Neural cell (in vitro differentiated cells): ENCODE measurements at regions not wholly inside any gene's neighbourhood (a gene's known extent, or its start where the extent isn't known, plus 50 kb on each side); places are given as distances from the start of the nearest gene placed in this dataset.

ENCODE experiments used
- H2AFZ ChIP-seq: fragments of 200-600, 300-800 bp; sonication (generic), shearing (Covaris generic); 2 replicates; pipeline ENCODE4 v1.6.0; 2014; ENCODE audit warnings: low read depth, mild to moderate bottlenecking, antibody characterized with exemption, low read length, moderate library complexity
- H3F3A ChIP-seq: fragments of 200-600 bp; shearing (Covaris generic); 2 replicates; pipeline ENCODE4 v1.6.1; 2016; ENCODE audit warnings: mild to moderate bottlenecking, moderate library complexity, mixed read lengths, antibody characterized with exemption, low read length; ENCODE audit not compliant: insufficient read depth, poor library complexity, severe bottlenecking
- H3K27ac ChIP-seq: fragments of 200-600, 300-800 bp; sonication (generic), shearing (Covaris generic); 2 replicates; pipeline ENCODE4 v1.5.1; 2014; ENCODE audit warnings: mild to moderate bottlenecking, low read length, moderate library complexity
- H3K27me3 ChIP-seq: fragments of 300-800, 200-600 bp; sonication (generic), shearing (Covaris generic); 2 replicates; pipeline ENCODE4 v1.6.0; 2014; ENCODE audit warnings: mild to moderate bottlenecking, low read depth, low read length, moderate library complexity; ENCODE audit not compliant: insufficient read depth
- H3K36me3 ChIP-seq: fragments of 300-800, 200-600 bp; sonication (generic), shearing (Covaris generic); 2 replicates; pipeline ENCODE4 v1.5.1; 2014; ENCODE audit warnings: mild to moderate bottlenecking, antibody characterized with exemption, low read length, moderate library complexity; ENCODE audit not compliant: insufficient read depth
- H3K4me2 ChIP-seq: fragments of 300-800, 200-600 bp; sonication (generic), shearing (Covaris generic); 2 replicates; pipeline ENCODE4 v1.6.0; 2014; ENCODE audit warnings: mild to moderate bottlenecking, low read length
- H3K4me3 ChIP-seq: fragments of 300-800, 200-600 bp; sonication (generic), shearing (Covaris generic); 2 replicates; pipeline ENCODE4 v1.5.1; 2014; ENCODE audit warnings: mild to moderate bottlenecking, low read length, moderate library complexity
- H3K79me2 ChIP-seq: fragments of 200-600 bp; shearing (Covaris generic); replicated peaks from 2 replicates; pipeline ENCODE4 v1.6.0; 2014; ENCODE audit warnings: mild to moderate bottlenecking, low read length, moderate library complexity; ENCODE audit not compliant: insufficient read depth
- H3K9ac ChIP-seq: fragments of 300-800, 200-600 bp; sonication (generic), shearing (Covaris generic); 2 replicates; pipeline ENCODE4 v1.6.1; 2016; ENCODE audit warnings: mild to moderate bottlenecking, low read length, mixed read lengths
- H3K9me2 ChIP-seq: fragments of 200-600 bp; shearing (Covaris generic); 2 replicates; pipeline ENCODE4 v1.6.1; 2016; ENCODE audit warnings: mild to moderate bottlenecking, low read length, mixed read lengths; ENCODE audit not compliant: insufficient read depth
- H3K9me3 ChIP-seq: fragments of 200-600, 300-800 bp; sonication (generic), shearing (Covaris generic); 2 replicates; pipeline ENCODE4 v1.6.1; 2016; ENCODE audit warnings: mild to moderate bottlenecking, mixed run types, low read length, moderate library complexity, mixed read lengths
- H4K20me1 ChIP-seq: fragments of 200-600 bp; shearing (Covaris generic); 2 replicates; pipeline ENCODE4 v1.6.1; 2016; ENCODE audit warnings: mild to moderate bottlenecking, mixed run types; ENCODE audit not compliant: insufficient read depth
- EP300 ChIP-seq: fragments of 450-650 bp; conservative IDR thresholded peaks from 2 replicates; pipeline ENCODE4 v1.6.1; 2014; ENCODE audit warnings: antibody characterized with exemption, mild to moderate bottlenecking, moderate library complexity; ENCODE audit not compliant: poor library complexity, severe bottlenecking
- EZH2 ChIP-seq: fragments of 200-600, 300-800 bp; shearing (Covaris generic), sonication (generic); IDR thresholded peaks from 2 replicates; pipeline ENCODE4 v1.6.1; 2014; ENCODE audit warnings: antibody characterized with exemption, low read length, borderline replicate concordance, mild to moderate bottlenecking; ENCODE audit not compliant: insufficient read depth, poor library complexity, severe bottlenecking
- MXI1 ChIP-seq: fragments of 450-650 bp; conservative IDR thresholded peaks from 2 replicates; pipeline ENCODE4 v1.6.1; 2014; ENCODE audit warnings: antibody characterized with exemption, mild to moderate bottlenecking; ENCODE audit not compliant: poor library complexity, severe bottlenecking
- POLR2AphosphoS5 ChIP-seq: IDR thresholded peaks from 2 replicates; pipeline ENCODE4 v1.6.1; 2012
- RAD21 ChIP-seq: fragments of 450-650 bp; conservative IDR thresholded peaks from 2 replicates; pipeline ENCODE4 v1.6.1; 2014; ENCODE audit warnings: antibody characterized with exemption, mild to moderate bottlenecking, moderate library complexity
- REST ChIP-seq: IDR thresholded peaks from 2 replicates; pipeline ENCODE4 v1.6.1; 2012; ENCODE audit warnings: borderline replicate concordance
- SMC3 ChIP-seq: fragments of 450-650 bp; conservative IDR thresholded peaks from 2 replicates; pipeline ENCODE4 v1.6.1; 2014; ENCODE audit warnings: antibody characterized with exemption, mild to moderate bottlenecking, moderate library complexity; ENCODE audit not compliant: poor library complexity
- TAF1 ChIP-seq: IDR thresholded peaks from 2 replicates; pipeline ENCODE4 v1.6.1; 2012; ENCODE audit warnings: low read depth
- TF ChIP-seq, protein P1 (sequence below): fragments of 450-650 bp; IDR thresholded peaks from 2 replicates; pipeline ENCODE4 v1.5.1; 2014; ENCODE audit warnings: antibody characterized with exemption, mild to moderate bottlenecking, moderate library complexity; ENCODE audit not compliant: poor library complexity, severe bottlenecking

DNA sequence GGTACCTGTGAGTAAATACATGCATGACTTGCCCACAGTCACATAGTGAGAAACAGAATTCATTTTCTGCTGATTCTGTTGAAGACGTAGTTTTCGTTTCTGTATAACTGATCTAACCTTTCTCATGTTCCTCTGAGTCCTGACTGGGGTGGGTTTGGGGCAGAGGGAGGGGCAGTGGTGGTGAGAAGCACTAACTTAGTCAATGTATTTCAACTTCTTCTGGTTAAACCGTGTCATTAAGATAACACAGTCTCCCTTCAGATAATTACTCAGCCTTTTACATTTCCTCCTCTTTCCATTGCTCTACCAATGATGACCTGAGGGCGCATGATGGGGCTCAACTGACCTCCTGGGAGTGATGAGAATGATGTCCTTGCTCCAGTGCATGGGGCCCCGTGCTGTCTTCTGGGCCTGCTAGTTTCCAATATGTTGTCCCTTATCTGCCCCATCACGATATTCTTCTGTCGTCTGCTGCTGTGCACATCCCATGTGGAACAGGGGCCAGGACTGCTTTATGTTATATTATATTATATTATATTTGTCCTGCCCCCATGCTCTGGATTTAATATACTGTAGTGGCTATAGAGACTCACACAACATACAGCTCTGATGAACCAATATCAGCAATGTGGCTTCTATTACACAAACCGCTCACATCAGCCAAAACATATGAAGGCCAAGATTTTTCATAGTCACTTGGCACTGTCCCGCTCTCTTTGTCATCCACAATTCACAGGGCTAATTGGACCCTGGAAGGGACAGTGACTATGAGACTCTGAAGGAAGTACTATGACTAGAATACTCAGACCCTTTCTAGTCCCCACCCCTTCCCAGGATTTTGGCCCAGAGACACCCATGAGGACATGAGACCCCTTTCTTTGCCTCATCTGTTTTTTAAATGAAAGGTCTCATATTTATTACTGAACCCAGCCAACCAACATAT lies 407.1 kb upstream of the MCTP2 start:
- no peak overlapping the region for H3K4me2 ChIP-seq
- no peaks in the 10 kb centered on the region for H4K20me1 ChIP-seq
- TF ChIP-seq MXI1 (no peak), EP300 (no peak), SMC3 (no peak), RAD21 (no peak), REST (no peak), EZH2 (no peak), TAF1 (no peak), POLR2AphosphoS5 (no peak)
- TF ChIP-seq, protein P1, sequence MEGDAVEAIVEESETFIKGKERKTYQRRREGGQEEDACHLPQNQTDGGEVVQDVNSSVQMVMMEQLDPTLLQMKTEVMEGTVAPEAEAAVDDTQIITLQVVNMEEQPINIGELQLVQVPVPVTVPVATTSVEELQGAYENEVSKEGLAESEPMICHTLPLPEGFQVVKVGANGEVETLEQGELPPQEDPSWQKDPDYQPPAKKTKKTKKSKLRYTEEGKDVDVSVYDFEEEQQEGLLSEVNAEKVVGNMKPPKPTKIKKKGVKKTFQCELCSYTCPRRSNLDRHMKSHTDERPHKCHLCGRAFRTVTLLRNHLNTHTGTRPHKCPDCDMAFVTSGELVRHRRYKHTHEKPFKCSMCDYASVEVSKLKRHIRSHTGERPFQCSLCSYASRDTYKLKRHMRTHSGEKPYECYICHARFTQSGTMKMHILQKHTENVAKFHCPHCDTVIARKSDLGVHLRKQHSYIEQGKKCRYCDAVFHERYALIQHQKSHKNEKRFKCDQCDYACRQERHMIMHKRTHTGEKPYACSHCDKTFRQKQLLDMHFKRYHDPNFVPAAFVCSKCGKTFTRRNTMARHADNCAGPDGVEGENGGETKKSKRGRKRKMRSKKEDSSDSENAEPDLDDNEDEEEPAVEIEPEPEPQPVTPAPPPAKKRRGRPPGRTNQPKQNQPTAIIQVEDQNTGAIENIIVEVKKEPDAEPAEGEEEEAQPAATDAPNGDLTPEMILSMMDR: no peak
- no peak overlapping the region for H2AFZ ChIP-seq
- H3K4me3 ChIP-seq: no peak overlapping the region
- no peaks in the 10 kb centered on the region for H3K9me2 ChIP-seq
- no peaks in the 10 kb centered on the region for H3K36me3 ChIP-seq
- H3K27me3 ChIP-seq: no peaks in the 10 kb centered on the region
- peaks cover 7% of the 10 kb centered on the region for H3F3A ChIP-seq
- H3K79me2 ChIP-seq: no peaks in the 10 kb centered on the region
- no peak overlapping the region for H3K9ac ChIP-seq
- no peak overlapping the region for H3K27ac ChIP-seq
- H3K9me3 ChIP-seq: no peaks in the 10 kb centered on the region

GRCh38 chr15:93820566-93820965 lies 410.8 kb upstream of the MCTP2 start:
- Histone ChIP-seq H3K9me3 (no peaks in the 10 kb centered on the region), H3F3A (no peaks in the 10 kb centered on the region), H3K27ac (no peak overlapping the region), H3K9ac (no peak overlapping the region), H3K79me2 (no peaks in the 10 kb centered on the region), H3K4me3 (no peak overlapping the region), H3K9me2 (no peaks in the 10 kb centered on the region), H3K27me3 (no peaks in the 10 kb centered on the region), H3K4me2 (no peak overlapping the region), H2AFZ (no peak overlapping the region), H3K36me3 (no peaks in the 10 kb centered on the region), H4K20me1 (no peaks in the 10 kb centered on the region)
- TF ChIP-seq EP300 (no peak), SMC3 (no peak), EZH2 (no peak), MXI1 (no peak), TAF1 (no peak), POLR2AphosphoS5 (no peak), REST (no peak), RAD21 (no peak)
- TF ChIP-seq, protein P1: no peak
